PC-3 (cell line): ENCODE measurements at regions not wholly inside any gene's neighbourhood (a gene's known extent, or its start where the extent isn't known, plus 50 kb on each side); places are given as distances from the start of the nearest gene placed in this dataset.

Source experiments
- ATAC-seq: fragments of 200-7000 bp; cut with Tn5 transposase; 2 replicates; pipeline ENCODE4 v1.9.1; 2020; ENCODE audit warnings: mild to moderate bottlenecking, moderate library complexity
- BruUV-seq: library from RNA; stranded (reverse); fragments of 400-500 nt; replicated peaks from 2 replicates; lab custom pipeline; 2021; lab: Mats Ljungman, UMichigan
- CTCF ChIA-PET: fragments of 300-600 bp; sonication (Branson Sonifier 250); formaldehyde crosslinking; loops from one replicate; lab custom pipeline; 2022; ENCODE audit warnings: antibody characterized with exemption; lab: Charles Lee
- POLR2A ChIA-PET: fragments of 300-600 bp; sonication (Branson Sonifier 250); formaldehyde crosslinking; loops from one replicate; lab custom pipeline; 2022; ENCODE audit warnings: antibody characterized with exemption; ENCODE audit not compliant: unreplicated experiment; lab: Charles Lee
- DNase-seq: peaks from one replicate; pipeline ENCODE4 v3.0.0-alpha.2; 2015
- H2AFZ ChIP-seq: fragments of 300-600 bp; sonication (generic); 2 replicates; pipeline ENCODE4 v1.6.0; 2016; ENCODE audit warnings: antibody characterized with exemption, low read length
- H3F3A ChIP-seq: fragments of 300-600 bp; sonication (generic); one replicate; pipeline ENCODE4 v1.6.0; 2017; ENCODE audit warnings: antibody characterized with exemption, low read length, control low read depth, mild to moderate bottlenecking; ENCODE audit not compliant: unreplicated experiment
- H3K27ac ChIP-seq: fragments of 300-600 bp; sonication (generic); 2 replicates; pipeline ENCODE4 v1.5.1; 2016; ENCODE audit warnings: mild to moderate bottlenecking, low read length
- H3K27me3 ChIP-seq: fragments of 300-600 bp; sonication (generic); 2 replicates; pipeline ENCODE4 v1.6.1; 2016; ENCODE audit warnings: low read length, mixed read lengths
- H3K36me3 ChIP-seq: fragments of 300-600 bp; sonication (generic); 2 replicates; pipeline ENCODE4 v1.6.1; 2016; ENCODE audit warnings: low read depth, mixed run types, low read length, mixed read lengths
- H3K4me1 ChIP-seq: fragments of 300-600 bp; sonication (generic); 2 replicates; pipeline ENCODE4 v1.5.1; 2016; ENCODE audit warnings: low read length; ENCODE audit not compliant: insufficient read depth
- H3K4me2 ChIP-seq: fragments of 300-600 bp; sonication (generic); 2 replicates; pipeline ENCODE4 v1.6.0; 2016; ENCODE audit warnings: low read length
- H3K4me3 ChIP-seq: fragments of 300-600 bp; sonication (generic); 2 replicates; pipeline ENCODE4 v1.5.1; 2016; ENCODE audit warnings: mild to moderate bottlenecking, low read length, mixed read lengths
- H3K79me2 ChIP-seq: fragments of 300-600 bp; sonication (generic); 2 replicates; pipeline ENCODE4 v1.6.1; 2017; ENCODE audit warnings: low read length, mixed read lengths
- H3K9ac ChIP-seq: fragments of 300-600 bp; sonication (generic); 2 replicates; pipeline ENCODE4 v1.6.0; 2016; ENCODE audit warnings: mild to moderate bottlenecking, low read length
- H3K9me2 ChIP-seq: fragments of 300-600 bp; sonication (generic); replicated peaks from 2 replicates; pipeline ENCODE4 v1.6.1; 2016; ENCODE audit warnings: mixed run types, low read length, mixed read lengths
- H3K9me3 ChIP-seq: fragments of 300-600 bp; sonication (generic); 2 replicates; pipeline ENCODE4 v1.6.1; 2016; ENCODE audit warnings: low read length, mixed read lengths
- H4K20me1 ChIP-seq: fragments of 300-600 bp; sonication (generic); 2 replicates; pipeline ENCODE4 v1.6.1; 2016; ENCODE audit warnings: low read length, mixed read lengths
- EZH2 ChIP-seq: fragments of 300-600 bp; sonication (generic); IDR thresholded peaks from one replicate; pipeline ENCODE4 v1.6.1; 2017; ENCODE audit warnings: antibody characterized with exemption, mild to moderate bottlenecking, low read length; ENCODE audit not compliant: unreplicated experiment
- EZH2phosphoT487 ChIP-seq: fragments of 300-600 bp; sonication (generic); IDR thresholded peaks from 2 replicates; pipeline ENCODE4 v1.6.1; 2018; ENCODE audit warnings: mild to moderate bottlenecking, antibody characterized with exemption, low read length, borderline replicate concordance
- intact Hi-C: fragments of 100-400 bp; cut with micrococcal nuclease; formaldehyde crosslinking; loops from 2 replicates; pipeline ENCODE4 v1.9.0; 2023
- TF ChIP-seq, protein P1 (sequence below): fragments of 300-600 bp; sonication (generic); conservative IDR thresholded peaks from 2 replicates; pipeline ENCODE4 v1.5.1; 2017; ENCODE audit warnings: antibody characterized with exemption, low read depth, mild to moderate bottlenecking, low read length

DNA sequence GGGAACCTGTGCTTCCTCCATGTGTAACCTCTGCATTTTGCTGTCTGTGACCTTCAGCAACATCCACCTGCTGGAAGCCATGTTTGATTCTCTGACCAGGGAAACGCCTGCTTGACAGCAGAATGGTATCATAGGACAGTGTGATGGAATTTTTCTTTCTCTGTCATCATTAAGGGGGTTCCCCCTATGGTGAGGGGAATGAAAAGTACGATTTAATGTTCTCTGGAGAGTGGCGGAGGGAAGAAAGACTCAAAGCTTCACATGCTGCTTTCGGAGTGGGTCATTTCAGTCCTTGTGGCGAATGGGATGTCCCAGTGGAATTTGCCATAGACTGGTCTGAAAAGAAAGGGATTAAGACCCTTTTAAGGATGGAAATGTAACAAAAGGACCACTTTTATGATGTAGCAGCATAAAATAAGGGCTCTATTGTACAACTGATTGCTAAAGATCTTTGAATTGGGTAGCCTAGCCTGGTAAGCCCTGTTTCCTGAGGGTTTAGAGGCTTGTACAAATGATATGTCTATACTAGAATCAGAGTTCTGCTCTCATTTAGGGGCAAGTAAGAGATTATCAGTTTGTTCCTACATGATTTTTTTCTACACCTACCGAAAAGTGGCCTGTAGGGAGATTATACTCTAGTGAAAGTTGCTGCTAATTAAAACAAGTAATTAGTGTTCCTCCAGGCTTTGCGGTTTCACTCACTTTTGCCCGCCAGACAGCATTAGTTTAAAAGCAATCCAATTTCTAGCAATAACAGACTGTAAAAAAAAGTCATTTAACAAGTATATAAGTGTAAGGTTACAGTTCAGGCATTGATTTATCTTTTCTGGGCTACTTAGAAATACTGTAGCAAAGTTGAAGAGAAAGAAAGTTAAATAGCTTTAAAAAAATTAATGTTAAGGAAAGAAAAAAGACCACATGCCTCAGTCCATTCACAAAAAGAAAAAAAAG, 904.5 kb downstream of the NR2F1-AS1 start:
- H3K27me3 ChIP-seq, result no peaks in the 10 kb centered on the region
- H3K9me3 ChIP-seq, result no peaks in the 10 kb centered on the region
- no peaks in the 10 kb centered on the region for H3K4me1 ChIP-seq
- no peaks in the 10 kb centered on the region for H3K9me2 ChIP-seq
- ATAC-seq (no peak), DNase-seq (no peak)
- no peaks in the 10 kb centered on the region for H4K20me1 ChIP-seq
- H2AFZ ChIP-seq, result no peak overlapping the region
- no peak for TF ChIP-seq EZH2phosphoT487
- TF ChIP-seq, protein P1, sequence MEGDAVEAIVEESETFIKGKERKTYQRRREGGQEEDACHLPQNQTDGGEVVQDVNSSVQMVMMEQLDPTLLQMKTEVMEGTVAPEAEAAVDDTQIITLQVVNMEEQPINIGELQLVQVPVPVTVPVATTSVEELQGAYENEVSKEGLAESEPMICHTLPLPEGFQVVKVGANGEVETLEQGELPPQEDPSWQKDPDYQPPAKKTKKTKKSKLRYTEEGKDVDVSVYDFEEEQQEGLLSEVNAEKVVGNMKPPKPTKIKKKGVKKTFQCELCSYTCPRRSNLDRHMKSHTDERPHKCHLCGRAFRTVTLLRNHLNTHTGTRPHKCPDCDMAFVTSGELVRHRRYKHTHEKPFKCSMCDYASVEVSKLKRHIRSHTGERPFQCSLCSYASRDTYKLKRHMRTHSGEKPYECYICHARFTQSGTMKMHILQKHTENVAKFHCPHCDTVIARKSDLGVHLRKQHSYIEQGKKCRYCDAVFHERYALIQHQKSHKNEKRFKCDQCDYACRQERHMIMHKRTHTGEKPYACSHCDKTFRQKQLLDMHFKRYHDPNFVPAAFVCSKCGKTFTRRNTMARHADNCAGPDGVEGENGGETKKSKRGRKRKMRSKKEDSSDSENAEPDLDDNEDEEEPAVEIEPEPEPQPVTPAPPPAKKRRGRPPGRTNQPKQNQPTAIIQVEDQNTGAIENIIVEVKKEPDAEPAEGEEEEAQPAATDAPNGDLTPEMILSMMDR, result no peak
- no peak for TF ChIP-seq EZH2
- H3K36me3 ChIP-seq, result no peaks in the 10 kb centered on the region
- ChIA-PET POLR2A (no interaction called here), CTCF (no interaction called here)
- H3F3A ChIP-seq, result no peaks in the 10 kb centered on the region
- no peak overlapping the region for H3K4me2 ChIP-seq
- no peak overlapping the region for H3K27ac ChIP-seq
- no peak overlapping the region for H3K9ac ChIP-seq
- no peak overlapping the region for H3K4me3 ChIP-seq
- intact Hi-C loops, result no loop called here
- no TSS peak for BruUV-seq
- no peaks in the 10 kb centered on the region for H3K79me2 ChIP-seq

DNA sequence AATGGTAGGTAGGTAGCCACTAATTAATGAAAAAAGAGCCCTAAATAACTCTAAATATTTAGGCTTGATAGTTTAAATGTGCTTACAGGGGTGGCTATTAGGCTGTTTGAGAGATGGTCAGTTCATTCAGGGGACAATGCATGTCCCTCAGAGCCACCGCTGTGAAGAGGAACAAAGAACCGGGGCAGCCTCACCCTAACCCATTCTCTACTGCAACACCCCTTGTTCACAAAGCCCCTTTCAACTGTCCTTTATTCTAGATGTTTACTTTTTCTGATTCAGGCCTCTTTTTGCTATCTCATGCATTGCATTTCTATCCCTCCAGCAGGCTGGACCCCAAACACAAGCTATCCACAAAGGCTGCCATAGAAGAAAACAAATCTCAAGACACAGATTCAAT, 906.7 kb downstream of the NR2F1-AS1 start:
- BruUV-seq, result no TSS peak
- H3K36me3 ChIP-seq, result no peaks in the 10 kb centered on the region
- no peaks in the 10 kb centered on the region for H3K27me3 ChIP-seq
- intact Hi-C loops, result no loop called here
- no peaks in the 10 kb centered on the region for H3F3A ChIP-seq
- H3K9me3 ChIP-seq, result no peaks in the 10 kb centered on the region
- no peaks in the 10 kb centered on the region for H3K9me2 ChIP-seq
- H2AFZ ChIP-seq, result no peak overlapping the region
- no peak overlapping the region for H3K27ac ChIP-seq
- no peak overlapping the region for H3K9ac ChIP-seq
- DNase-seq (no peak), ATAC-seq (no peak)
- H3K4me3 ChIP-seq, result no peak overlapping the region
- H4K20me1 ChIP-seq, result no peaks in the 10 kb centered on the region
- H3K79me2 ChIP-seq, result no peaks in the 10 kb centered on the region
- ChIA-PET CTCF (no interaction called here), POLR2A (no interaction called here)
- no peak for TF ChIP-seq EZH2
- TF ChIP-seq, protein P1, result no peak
- TF ChIP-seq EZH2phosphoT487, result no peak
- no peak overlapping the region for H3K4me2 ChIP-seq
- H3K4me1 ChIP-seq, result no peaks in the 10 kb centered on the region

DNA sequence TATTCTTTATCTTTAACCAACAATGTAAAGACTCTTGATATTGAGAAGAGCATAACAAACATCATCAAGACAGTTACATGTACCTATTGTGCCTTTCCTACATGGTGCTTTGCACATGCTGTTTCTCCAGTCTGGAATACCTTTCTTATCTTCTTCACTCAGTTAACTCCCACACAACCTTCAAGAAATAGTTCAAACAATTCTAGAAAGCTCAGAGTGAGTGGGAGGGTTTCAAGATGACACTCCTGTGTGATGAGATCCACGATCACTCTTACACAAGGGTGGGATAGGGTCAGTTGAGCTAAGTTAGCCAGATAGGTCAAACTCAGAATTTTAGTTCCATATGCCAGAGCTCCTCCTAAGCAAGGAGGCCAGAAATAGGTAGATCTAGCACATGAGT, 915.5 kb downstream of the NR2F1-AS1 start:
- Histone ChIP-seq H3K27ac (no peak overlapping the region), H3K4me1 (no peaks in the 10 kb centered on the region), H3K4me3 (no peak overlapping the region), H3K9ac (no peak overlapping the region), H3F3A (no peaks in the 10 kb centered on the region), H3K9me2 (no peaks in the 10 kb centered on the region), H3K79me2 (no peaks in the 10 kb centered on the region), H2AFZ (no peak overlapping the region), H3K4me2 (no peak overlapping the region), H3K27me3 (no peaks in the 10 kb centered on the region), H4K20me1 (no peaks in the 10 kb centered on the region), H3K9me3 (no peaks in the 10 kb centered on the region), H3K36me3 (no peaks in the 10 kb centered on the region)
- ChIA-PET CTCF (no interaction called here), POLR2A (interaction anchor here (1.1 kb wide), 1 partner anchor 105 kb away, joined by 3 read pairs; no protein-coding TSS in a partner anchor)
- BruUV-seq, result no TSS peak
- intact Hi-C loops, result no loop called here
- TF ChIP-seq, protein P1, result no peak
- TF ChIP-seq EZH2phosphoT487 (no peak), EZH2 (no peak)
- DNase-seq (no peak), ATAC-seq (no peak)
